H9 (cell line): ENCODE measurements at regions not wholly inside any gene's neighbourhood (a gene's known extent, or its start where the extent isn't known, plus 50 kb on each side); places are given as distances from the start of the nearest gene placed in this dataset.

Source experiments
- DNase-seq: peaks from one replicate; pipeline ENCODE4 v3.0.0-alpha.2; 2017
- H2AFZ ChIP-seq: one replicate; pipeline ENCODE4 v1.6.1; 2013; ENCODE audit warnings: mild to moderate bottlenecking, low read length, control low read depth, moderate library complexity
- H2AK5ac ChIP-seq: 2 replicates; pipeline ENCODE4 v1.6.1; 2013; ENCODE audit warnings: low read length, control low read depth, mixed read lengths; ENCODE audit not compliant: insufficient read length
- H2BK120ac ChIP-seq: one replicate; pipeline ENCODE4 v1.6.1; 2013; ENCODE audit warnings: low read depth, mild to moderate bottlenecking, low read length, control low read depth, inconsistent platforms; ENCODE audit not compliant: poor library complexity, severe bottlenecking
- H2BK12ac ChIP-seq: 2 replicates; pipeline ENCODE4 v1.6.1; 2013; ENCODE audit warnings: low read length, control low read depth, mixed read lengths, low read depth; ENCODE audit not compliant: insufficient read length
- H2BK15ac ChIP-seq: 2 replicates; pipeline ENCODE4 v1.6.1; 2013; ENCODE audit warnings: low read depth, low read length, control low read depth
- H2BK20ac ChIP-seq: one replicate; pipeline ENCODE4 v1.6.1; 2013; ENCODE audit warnings: low read depth, mild to moderate bottlenecking, low read length, control low read depth, inconsistent platforms; ENCODE audit not compliant: poor library complexity, severe bottlenecking
- H2BK5ac ChIP-seq: 2 replicates; pipeline ENCODE4 v1.6.1; 2013; ENCODE audit warnings: low read length, control low read depth, mixed read lengths; ENCODE audit not compliant: insufficient read length
- H3K14ac ChIP-seq: 2 replicates; pipeline ENCODE4 v1.6.1; 2013; ENCODE audit warnings: low read length, control low read depth; ENCODE audit not compliant: insufficient read depth
- H3K18ac ChIP-seq: 2 replicates; pipeline ENCODE4 v1.6.1; 2013; ENCODE audit warnings: low read depth, mild to moderate bottlenecking, mixed read lengths, low read length, control low read depth; ENCODE audit not compliant: insufficient read length
- H3K23ac ChIP-seq: 2 replicates; pipeline ENCODE4 v1.6.1; 2013; ENCODE audit warnings: low read length, control low read depth, mixed read lengths, low read depth; ENCODE audit not compliant: insufficient read length
- H3K23me2 ChIP-seq: 2 replicates; pipeline ENCODE4 v1.6.1; 2013; ENCODE audit warnings: low read depth, mild to moderate bottlenecking, mixed read lengths, low read length, control low read depth; ENCODE audit not compliant: insufficient read length, poor library complexity, severe bottlenecking
- H3K27ac ChIP-seq: 2 replicates; pipeline ENCODE4 v1.5.1; 2013; ENCODE audit warnings: low read length, control low read depth, mixed read lengths, low read depth; ENCODE audit not compliant: insufficient read length
- H3K27me3 ChIP-seq: 2 replicates; pipeline ENCODE4 v1.6.1; 2013; ENCODE audit warnings: low read length, control low read depth, inconsistent platforms; ENCODE audit not compliant: insufficient read depth
- H3K4ac ChIP-seq: 2 replicates; pipeline ENCODE4 v1.6.1; 2013; ENCODE audit warnings: low read depth, mild to moderate bottlenecking, control low read depth, inconsistent platforms, low read length, moderate library complexity
- H3K4me1 ChIP-seq: 2 replicates; pipeline ENCODE4 v1.6.1; 2013; ENCODE audit warnings: low read length, control low read depth, inconsistent platforms; ENCODE audit not compliant: insufficient read depth
- H3K4me2 ChIP-seq: 2 replicates; pipeline ENCODE4 v1.6.1; 2013; ENCODE audit warnings: low read length, control low read depth, mixed read lengths; ENCODE audit not compliant: insufficient read length, insufficient read depth
- H3K56ac ChIP-seq: 2 replicates; pipeline ENCODE4 v1.6.1; 2013; ENCODE audit warnings: low read depth, mild to moderate bottlenecking, mixed read lengths, low read length, control low read depth; ENCODE audit not compliant: insufficient read length
- H3K79me1 ChIP-seq: 2 replicates; pipeline ENCODE4 v1.6.1; 2013; ENCODE audit warnings: low read depth, mild to moderate bottlenecking, moderate library complexity, low read length, control low read depth, inconsistent platforms; ENCODE audit not compliant: insufficient read depth, poor library complexity, severe bottlenecking
- H3K79me2 ChIP-seq: 2 replicates; pipeline ENCODE4 v1.6.1; 2013; ENCODE audit warnings: low read length, control low read depth, inconsistent platforms; ENCODE audit not compliant: insufficient read depth
- H3K9ac ChIP-seq: 2 replicates; pipeline ENCODE4 v1.6.1; 2013; ENCODE audit warnings: low read length, control low read depth, mixed read lengths; ENCODE audit not compliant: insufficient read length; ENCODE audit errors: extremely low read depth
- H3K9me3 ChIP-seq: one replicate; pipeline ENCODE4 v1.6.1; 2013; ENCODE audit warnings: low read depth, low read length, inconsistent platforms; ENCODE audit not compliant: control insufficient read depth
- H3T11ph ChIP-seq: one replicate; pipeline ENCODE4 v1.6.1; 2013; ENCODE audit warnings: mild to moderate bottlenecking, low read length, control low read depth, inconsistent platforms
- H4K20me1 ChIP-seq: one replicate; pipeline ENCODE4 v1.6.1; 2013; ENCODE audit not compliant: control insufficient read depth, insufficient read length, insufficient read depth
- H4K5ac ChIP-seq: 2 replicates; pipeline ENCODE4 v1.6.1; 2013; ENCODE audit warnings: low read depth, mild to moderate bottlenecking, mixed read lengths, low read length, control low read depth; ENCODE audit not compliant: insufficient read length
- H4K8ac ChIP-seq: replicated peaks from 2 replicates; pipeline ENCODE4 v1.6.1; 2013; ENCODE audit warnings: low read length, control low read depth, mixed read lengths, low read depth; ENCODE audit not compliant: insufficient read length
- H4K91ac ChIP-seq: 2 replicates; pipeline ENCODE4 v1.6.1; 2013; ENCODE audit warnings: low read depth, mild to moderate bottlenecking, moderate library complexity, mixed read lengths, low read length, control low read depth; ENCODE audit not compliant: insufficient read length
- H3K27ac Mint-ChIP-seq, 3 experiments: 2 replicates in 2 of 3; 3 replicates in 1 of 3; pipeline ENCODE4 v1.8.0; 2020 to 2021; ENCODE audit warnings: mixed read lengths in 3 of 3, mild to moderate bottlenecking in 1 of 3, moderate library complexity in 1 of 3
- H3K27me3 Mint-ChIP-seq: 2 replicates; pipeline ENCODE4 v1.8.0; 2021; ENCODE audit warnings: low read depth, mild to moderate bottlenecking, moderate library complexity, mixed read lengths
- H3K36me3 Mint-ChIP-seq, 3 experiments: 2 replicates in 2 of 3; 3 replicates in 1 of 3; pipeline ENCODE4 v1.8.0; 2020 to 2021; ENCODE audit warnings: low read depth in 3 of 3, mixed read lengths in 3 of 3; ENCODE audit not compliant: insufficient read depth in 1 of 3
- H3K4me1 Mint-ChIP-seq, 2 experiments: 2 replicates each; pipeline ENCODE4 v1.8.0; 2020; ENCODE audit warnings: mixed read lengths in 2 of 2
- H3K4me3 Mint-ChIP-seq, 2 experiments: 2 replicates in 1 of 2; 3 replicates in 1 of 2; pipeline ENCODE4 v1.8.0; 2020 to 2021; ENCODE audit warnings: mild to moderate bottlenecking in 2 of 2, mixed read lengths in 2 of 2, moderate library complexity in 1 of 2
- H3K9me3 Mint-ChIP-seq, 2 experiments: 2 replicates in 1 of 2; 3 replicates in 1 of 2; pipeline ENCODE4 v1.8.0; 2020; ENCODE audit warnings: mild to moderate bottlenecking in 2 of 2, mixed read lengths in 2 of 2, moderate library complexity in 1 of 2
- CTCF ChIP-seq: fragments of 200-600 bp; sonication (generic); conservative IDR thresholded peaks from 3 replicates; pipeline ENCODE4 v1.8.0; 2021; ENCODE audit warnings: antibody characterized with exemption, mild to moderate bottlenecking
- WGBS: extraction: QIAGEN DNeasy Blood & Tissue Kit; methylation state at CpG from one replicate; pipeline ENCODE4 v1.1.7; 2013; ENCODE audit warnings: missing lambda C conversion rate, low lambda C conversion rate, mixed read lengths; ENCODE audit not compliant: insufficient read length; ENCODE audit errors: extremely low coverage; 5-methylcytosine and 5-hydroxymethylcytosine counted together

- Histone ChIP-seq H2BK20ac (no peak overlapping the region), H3K9me3 (peaks cover 12% of the 10 kb centered on the region), H2AK5ac (no peak overlapping the region), H3K4me2 (no peak overlapping the region), H2BK5ac (no peak overlapping the region), H4K5ac (no peak overlapping the region), H3K79me2 (no peaks in the 10 kb centered on the region), H3K56ac (no peak overlapping the region), H4K91ac (no peak overlapping the region), H3K27me3 (no peaks in the 10 kb centered on the region), H2BK120ac (no peak overlapping the region), H3K9ac (no peak overlapping the region), H3K4me1 (no peaks in the 10 kb centered on the region), H3K23me2 (no peaks in the 10 kb centered on the region), H3T11ph (no peak overlapping the region), H4K20me1 (no peaks in the 10 kb centered on the region), H2BK12ac (no peak overlapping the region), H3K23ac (no peak overlapping the region), H2BK15ac (no peak overlapping the region), H3K79me1 (no peaks in the 10 kb centered on the region), H3K4ac (no peak overlapping the region), H3K27ac (no peak overlapping the region), H3K14ac (no peak overlapping the region), H2AFZ (no peak overlapping the region), H4K8ac (no peak overlapping the region), H3K18ac (no peak overlapping the region)
- TF ChIP-seq CTCF: no peak
- H3K4me1 Mint-ChIP-seq: no peaks in the 10 kb centered on the region
- peaks cover 7 to 13% (median 12%) of the 10 kb centered on the region in 3 experiments; a peak in 5 of 7 replicates for H3K36me3 Mint-ChIP-seq
- peaks cover 16% of the 10 kb centered on the region for H3K27me3 Mint-ChIP-seq
- no peak overlapping the region for H3K4me3 Mint-ChIP-seq
- WGBS: no CpG with 5 or more reads among the region's 4 CpGs
- H3K27ac Mint-ChIP-seq: no peak overlapping the region
- H3K9me3 Mint-ChIP-seq: peaks cover 35 to 38% of the 10 kb centered on the region in 2 experiments
- no peak for DNase-seq
Measured at GRCh38 chr2:121160366-121160765, 124.6 kb downstream of the TFCP2L1 start.
